Smooth muscle cell (in vitro differentiated cells): ENCODE measurements at regions not wholly inside any gene's neighbourhood (a gene's known extent, or its start where the extent isn't known, plus 50 kb on each side); places are given as distances from the start of the nearest gene placed in this dataset.

Source experiments
- DNase-seq: peaks from one replicate; lab custom pipeline; 2025; ENCODE audit not compliant: unreplicated experiment; lab: John Stamatoyannopoulos, UW
- H2AFZ ChIP-seq: fragments of 200-600 bp; sonication (generic); 2 replicates; pipeline ENCODE4 v1.6.0; 2016; ENCODE audit warnings: antibody characterized with exemption, low read depth, mild to moderate bottlenecking
- H3F3A ChIP-seq: fragments of 200-600 bp; sonication (generic); 2 replicates; pipeline ENCODE4 v1.6.0; 2017; ENCODE audit warnings: antibody characterized with exemption, low read depth
- H3K27ac ChIP-seq: fragments of 200-600 bp; sonication (generic); 2 replicates; pipeline ENCODE4 v1.5.1; 2016; ENCODE audit warnings: low read depth, mild to moderate bottlenecking
- H3K27me3 ChIP-seq: fragments of 200-600 bp; sonication (generic); 2 replicates; pipeline ENCODE4 v1.6.1; 2016; ENCODE audit warnings: low read depth, mild to moderate bottlenecking
- H3K36me3 ChIP-seq: fragments of 200-600 bp; sonication (generic); 2 replicates; pipeline ENCODE4 v1.5.1; 2016; ENCODE audit warnings: low read depth
- H3K4me1 ChIP-seq: fragments of 200-600 bp; sonication (generic); 2 replicates; pipeline ENCODE4 v1.5.1; 2016; ENCODE audit warnings: low read depth
- H3K4me2 ChIP-seq: fragments of 200-600 bp; sonication (generic); 2 replicates; pipeline ENCODE4 v1.6.0; 2016; ENCODE audit warnings: mild to moderate bottlenecking
- H3K4me3 ChIP-seq: fragments of 200-600 bp; sonication (generic); 2 replicates; pipeline ENCODE4 v1.5.1; 2016; ENCODE audit warnings: mild to moderate bottlenecking
- H3K79me2 ChIP-seq: fragments of 200-600 bp; sonication (generic); 2 replicates; pipeline ENCODE4 v1.6.0; 2016; ENCODE audit warnings: low read depth, mild to moderate bottlenecking
- H3K9ac ChIP-seq: fragments of 200-600 bp; sonication (generic); 2 replicates; pipeline ENCODE4 v1.6.0; 2016; ENCODE audit warnings: low read depth
- H3K9me3 ChIP-seq: fragments of 200-600 bp; sonication (generic); replicated peaks from 2 replicates; pipeline ENCODE4 v1.5.1; 2016; ENCODE audit warnings: low read depth
- H4K20me1 ChIP-seq: fragments of 200-600 bp; sonication (generic); 2 replicates; pipeline ENCODE4 v1.6.0; 2016; ENCODE audit warnings: low read depth
- CTCF ChIP-seq: fragments of 200-600 bp; sonication (generic); IDR thresholded peaks from 2 replicates; pipeline ENCODE4 v1.5.1; 2017; ENCODE audit warnings: borderline replicate concordance, mild to moderate bottlenecking, antibody characterized with exemption; ENCODE audit not compliant: insufficient read depth, poor library complexity, severe bottlenecking
- WGBS: methylation state at CpG from one replicate; pipeline ENCODE4 v1.1.7; 2016; ENCODE audit warnings: low lambda C conversion rate; 5-methylcytosine and 5-hydroxymethylcytosine counted together

DNA sequence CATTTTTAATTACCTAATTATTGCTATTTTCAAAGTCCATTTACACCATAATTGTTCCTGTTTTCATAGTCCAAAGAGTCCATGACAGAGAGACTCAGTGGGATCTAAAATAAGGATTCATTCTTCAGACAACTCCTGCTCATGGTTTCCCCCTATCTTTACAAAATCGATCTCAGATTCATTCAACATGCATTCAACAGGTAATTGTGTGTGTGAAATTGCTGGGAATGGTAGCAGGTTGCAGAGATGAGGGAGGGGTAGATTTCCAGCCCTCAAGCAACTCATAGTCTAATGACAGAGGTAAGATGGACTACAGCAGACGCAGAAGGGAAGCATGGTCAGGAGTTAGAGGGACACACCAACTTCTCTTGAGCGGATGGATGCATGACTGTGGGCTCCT lies 138.1 kb downstream of the TSHZ3 start:
- Histone ChIP-seq H3K4me3 (no peak overlapping the region), H3K9me3 (no peaks in the 10 kb centered on the region), H3K4me2 (no peak overlapping the region), H2AFZ (no peak overlapping the region), H3K4me1 (peaks cover 5% of the 10 kb centered on the region), H3K27ac (no peak overlapping the region), H3K9ac (no peak overlapping the region), H3K27me3 (no peaks in the 10 kb centered on the region), H4K20me1 (no peaks in the 10 kb centered on the region), H3K79me2 (no peaks in the 10 kb centered on the region), H3F3A (peaks cover 5% of the 10 kb centered on the region), H3K36me3 (no peaks in the 10 kb centered on the region)
- 91% methylated on average over 3 of the region's 3 CpGs for WGBS
- TF ChIP-seq CTCF = no peak
- DNase-seq = no peak

GRCh38 chr19:31205887-31206518 lies 143.2 kb downstream of the TSHZ3 start:
- H3K4me2 ChIP-seq = no peak overlapping the region
- no peak for TF ChIP-seq CTCF
- no peaks in the 10 kb centered on the region for H3K4me1 ChIP-seq
- no peaks in the 10 kb centered on the region for H4K20me1 ChIP-seq
- 91% methylated on average over 2 of the region's 2 CpGs for WGBS
- no peaks in the 10 kb centered on the region for H3F3A ChIP-seq
- peaks cover 21% of the 10 kb centered on the region for H3K27me3 ChIP-seq
- H3K36me3 ChIP-seq = no peaks in the 10 kb centered on the region
- no peak for DNase-seq
- no peak overlapping the region for H2AFZ ChIP-seq
- no peak overlapping the region for H3K27ac ChIP-seq
- no peaks in the 10 kb centered on the region for H3K9me3 ChIP-seq
- H3K4me3 ChIP-seq = no peak overlapping the region
- no peaks in the 10 kb centered on the region for H3K79me2 ChIP-seq
- no peak overlapping the region for H3K9ac ChIP-seq

DNA sequence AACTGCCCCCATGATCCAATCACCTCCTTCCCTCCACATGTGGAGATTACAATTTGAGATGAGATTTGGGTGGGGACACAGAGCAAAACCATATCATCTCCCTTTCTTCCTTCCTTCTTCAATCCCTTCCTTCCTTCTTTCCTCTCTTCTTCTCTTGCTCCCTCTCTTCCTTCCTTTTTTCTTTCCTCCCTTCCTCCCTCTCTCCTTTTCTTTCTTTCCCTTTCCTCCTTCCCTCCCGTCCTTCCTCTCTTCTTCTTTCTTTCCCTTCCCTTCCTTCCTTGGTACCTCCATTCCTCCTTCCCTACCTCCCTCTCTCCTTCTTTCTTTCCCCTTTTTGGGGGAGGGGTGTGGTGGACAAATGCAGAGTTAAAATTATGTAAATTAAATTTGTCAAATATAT lies 145.1 kb downstream of the TSHZ3 start:
- Histone ChIP-seq H3K4me2 (no peak overlapping the region), H4K20me1 (no peaks in the 10 kb centered on the region), H3K79me2 (no peaks in the 10 kb centered on the region), H3K9ac (no peak overlapping the region), H3K9me3 (no peaks in the 10 kb centered on the region), H3F3A (no peaks in the 10 kb centered on the region), H3K36me3 (no peaks in the 10 kb centered on the region), H3K27me3 (peaks cover 21% of the 10 kb centered on the region), H3K4me3 (no peak overlapping the region), H2AFZ (no peak overlapping the region), H3K4me1 (no peaks in the 10 kb centered on the region), H3K27ac (no peak overlapping the region)
- WGBS = 77% methylated on average over 1 of the region's 1 CpG
- TF ChIP-seq CTCF = no peak
- DNase-seq = no peak

DNA sequence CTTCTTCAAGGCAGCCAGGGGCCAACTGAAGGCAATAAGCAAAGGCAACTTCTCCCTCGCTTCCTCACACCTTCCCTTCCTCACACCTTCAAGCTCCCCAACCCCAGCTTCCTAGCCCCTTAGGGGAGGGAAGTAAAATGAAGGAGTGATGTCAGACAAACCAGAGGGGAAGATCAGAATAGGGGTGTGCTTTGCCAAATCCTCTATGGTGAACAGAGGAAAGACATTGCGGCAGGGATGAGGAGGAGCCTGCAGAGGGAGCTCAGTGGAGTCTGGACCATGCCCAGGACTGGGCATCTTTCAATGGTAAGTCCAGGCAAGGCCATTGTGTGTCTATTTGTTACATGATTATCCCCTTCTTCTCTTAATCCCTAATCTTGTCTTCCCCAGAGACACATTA lies 164.0 kb downstream of the TSHZ3 start:
- Histone ChIP-seq H3K4me2 (no peak overlapping the region), H3F3A (no peaks in the 10 kb centered on the region), H3K79me2 (no peaks in the 10 kb centered on the region), H2AFZ (no peak overlapping the region), H3K27ac (no peak overlapping the region), H3K4me1 (no peaks in the 10 kb centered on the region), H3K4me3 (no peak overlapping the region), H3K27me3 (no peaks in the 10 kb centered on the region), H3K9ac (no peak overlapping the region), H3K36me3 (no peaks in the 10 kb centered on the region), H4K20me1 (no peaks in the 10 kb centered on the region), H3K9me3 (peaks cover 7% of the 10 kb centered on the region)
- TF ChIP-seq CTCF = no peak
- no peak for DNase-seq
- WGBS = 95% methylated on average over 2 of the region's 2 CpGs
